H9 (cell line): ENCODE measurements at regions not wholly inside any gene's neighbourhood (a gene's known extent, or its start where the extent isn't known, plus 50 kb on each side); places are given as distances from the start of the nearest gene placed in this dataset.

Experiments
- DNase-seq: peaks from one replicate; pipeline ENCODE4 v3.0.0-alpha.2; 2017
- H2AFZ ChIP-seq: one replicate; pipeline ENCODE4 v1.6.1; 2013; ENCODE audit warnings: mild to moderate bottlenecking, low read length, control low read depth, moderate library complexity
- H2AK5ac ChIP-seq: 2 replicates; pipeline ENCODE4 v1.6.1; 2013; ENCODE audit warnings: low read length, control low read depth, mixed read lengths; ENCODE audit not compliant: insufficient read length
- H2BK120ac ChIP-seq: one replicate; pipeline ENCODE4 v1.6.1; 2013; ENCODE audit warnings: low read depth, mild to moderate bottlenecking, low read length, control low read depth, inconsistent platforms; ENCODE audit not compliant: poor library complexity, severe bottlenecking
- H2BK12ac ChIP-seq: 2 replicates; pipeline ENCODE4 v1.6.1; 2013; ENCODE audit warnings: low read length, control low read depth, mixed read lengths, low read depth; ENCODE audit not compliant: insufficient read length
- H2BK15ac ChIP-seq: 2 replicates; pipeline ENCODE4 v1.6.1; 2013; ENCODE audit warnings: low read depth, low read length, control low read depth
- H2BK20ac ChIP-seq: one replicate; pipeline ENCODE4 v1.6.1; 2013; ENCODE audit warnings: low read depth, mild to moderate bottlenecking, low read length, control low read depth, inconsistent platforms; ENCODE audit not compliant: poor library complexity, severe bottlenecking
- H2BK5ac ChIP-seq: 2 replicates; pipeline ENCODE4 v1.6.1; 2013; ENCODE audit warnings: low read length, control low read depth, mixed read lengths; ENCODE audit not compliant: insufficient read length
- H3K14ac ChIP-seq: 2 replicates; pipeline ENCODE4 v1.6.1; 2013; ENCODE audit warnings: low read length, control low read depth; ENCODE audit not compliant: insufficient read depth
- H3K18ac ChIP-seq: 2 replicates; pipeline ENCODE4 v1.6.1; 2013; ENCODE audit warnings: low read depth, mild to moderate bottlenecking, mixed read lengths, low read length, control low read depth; ENCODE audit not compliant: insufficient read length
- H3K23ac ChIP-seq: 2 replicates; pipeline ENCODE4 v1.6.1; 2013; ENCODE audit warnings: low read length, control low read depth, mixed read lengths, low read depth; ENCODE audit not compliant: insufficient read length
- H3K23me2 ChIP-seq: 2 replicates; pipeline ENCODE4 v1.6.1; 2013; ENCODE audit warnings: low read depth, mild to moderate bottlenecking, mixed read lengths, low read length, control low read depth; ENCODE audit not compliant: insufficient read length, poor library complexity, severe bottlenecking
- H3K27ac ChIP-seq: 2 replicates; pipeline ENCODE4 v1.5.1; 2013; ENCODE audit warnings: low read length, control low read depth, mixed read lengths, low read depth; ENCODE audit not compliant: insufficient read length
- H3K27me3 ChIP-seq: 2 replicates; pipeline ENCODE4 v1.6.1; 2013; ENCODE audit warnings: low read length, control low read depth, inconsistent platforms; ENCODE audit not compliant: insufficient read depth
- H3K4ac ChIP-seq: 2 replicates; pipeline ENCODE4 v1.6.1; 2013; ENCODE audit warnings: low read depth, mild to moderate bottlenecking, control low read depth, inconsistent platforms, low read length, moderate library complexity
- H3K4me1 ChIP-seq: 2 replicates; pipeline ENCODE4 v1.6.1; 2013; ENCODE audit warnings: low read length, control low read depth, inconsistent platforms; ENCODE audit not compliant: insufficient read depth
- H3K4me2 ChIP-seq: 2 replicates; pipeline ENCODE4 v1.6.1; 2013; ENCODE audit warnings: low read length, control low read depth, mixed read lengths; ENCODE audit not compliant: insufficient read length, insufficient read depth
- H3K56ac ChIP-seq: 2 replicates; pipeline ENCODE4 v1.6.1; 2013; ENCODE audit warnings: low read depth, mild to moderate bottlenecking, mixed read lengths, low read length, control low read depth; ENCODE audit not compliant: insufficient read length
- H3K79me1 ChIP-seq: 2 replicates; pipeline ENCODE4 v1.6.1; 2013; ENCODE audit warnings: low read depth, mild to moderate bottlenecking, moderate library complexity, low read length, control low read depth, inconsistent platforms; ENCODE audit not compliant: insufficient read depth, poor library complexity, severe bottlenecking
- H3K79me2 ChIP-seq: 2 replicates; pipeline ENCODE4 v1.6.1; 2013; ENCODE audit warnings: low read length, control low read depth, inconsistent platforms; ENCODE audit not compliant: insufficient read depth
- H3K9ac ChIP-seq: 2 replicates; pipeline ENCODE4 v1.6.1; 2013; ENCODE audit warnings: low read length, control low read depth, mixed read lengths; ENCODE audit not compliant: insufficient read length; ENCODE audit errors: extremely low read depth
- H3K9me3 ChIP-seq: one replicate; pipeline ENCODE4 v1.6.1; 2013; ENCODE audit warnings: low read depth, low read length, inconsistent platforms; ENCODE audit not compliant: control insufficient read depth
- H3T11ph ChIP-seq: one replicate; pipeline ENCODE4 v1.6.1; 2013; ENCODE audit warnings: mild to moderate bottlenecking, low read length, control low read depth, inconsistent platforms
- H4K20me1 ChIP-seq: one replicate; pipeline ENCODE4 v1.6.1; 2013; ENCODE audit not compliant: control insufficient read depth, insufficient read length, insufficient read depth
- H4K5ac ChIP-seq: 2 replicates; pipeline ENCODE4 v1.6.1; 2013; ENCODE audit warnings: low read depth, mild to moderate bottlenecking, mixed read lengths, low read length, control low read depth; ENCODE audit not compliant: insufficient read length
- H4K8ac ChIP-seq: replicated peaks from 2 replicates; pipeline ENCODE4 v1.6.1; 2013; ENCODE audit warnings: low read length, control low read depth, mixed read lengths, low read depth; ENCODE audit not compliant: insufficient read length
- H4K91ac ChIP-seq: 2 replicates; pipeline ENCODE4 v1.6.1; 2013; ENCODE audit warnings: low read depth, mild to moderate bottlenecking, moderate library complexity, mixed read lengths, low read length, control low read depth; ENCODE audit not compliant: insufficient read length
- H3K27ac Mint-ChIP-seq, 3 experiments: 2 replicates in 2 of 3; 3 replicates in 1 of 3; pipeline ENCODE4 v1.8.0; 2020 to 2021; ENCODE audit warnings: mixed read lengths in 3 of 3, mild to moderate bottlenecking in 1 of 3, moderate library complexity in 1 of 3
- H3K27me3 Mint-ChIP-seq: 2 replicates; pipeline ENCODE4 v1.8.0; 2021; ENCODE audit warnings: low read depth, mild to moderate bottlenecking, moderate library complexity, mixed read lengths
- H3K36me3 Mint-ChIP-seq, 3 experiments: 2 replicates in 2 of 3; 3 replicates in 1 of 3; pipeline ENCODE4 v1.8.0; 2020 to 2021; ENCODE audit warnings: low read depth in 3 of 3, mixed read lengths in 3 of 3; ENCODE audit not compliant: insufficient read depth in 1 of 3
- H3K4me1 Mint-ChIP-seq, 2 experiments: 2 replicates each; pipeline ENCODE4 v1.8.0; 2020; ENCODE audit warnings: mixed read lengths in 2 of 2
- H3K4me3 Mint-ChIP-seq, 2 experiments: 2 replicates in 1 of 2; 3 replicates in 1 of 2; pipeline ENCODE4 v1.8.0; 2020 to 2021; ENCODE audit warnings: mild to moderate bottlenecking in 2 of 2, mixed read lengths in 2 of 2, moderate library complexity in 1 of 2
- H3K9me3 Mint-ChIP-seq, 2 experiments: 2 replicates in 1 of 2; 3 replicates in 1 of 2; pipeline ENCODE4 v1.8.0; 2020; ENCODE audit warnings: mild to moderate bottlenecking in 2 of 2, mixed read lengths in 2 of 2, moderate library complexity in 1 of 2
- CTCF ChIP-seq: fragments of 200-600 bp; sonication (generic); conservative IDR thresholded peaks from 3 replicates; pipeline ENCODE4 v1.8.0; 2021; ENCODE audit warnings: antibody characterized with exemption, mild to moderate bottlenecking
- WGBS: extraction: QIAGEN DNeasy Blood & Tissue Kit; methylation state at CpG from one replicate; pipeline ENCODE4 v1.1.7; 2013; ENCODE audit warnings: missing lambda C conversion rate, low lambda C conversion rate, mixed read lengths; ENCODE audit not compliant: insufficient read length; ENCODE audit errors: extremely low coverage; 5-methylcytosine and 5-hydroxymethylcytosine counted together

GRCh38 chr18:47731276-47731675, 199.2 kb downstream of the SMAD2 start:
- Histone ChIP-seq H3K9ac (no peak overlapping the region), H3K23me2 (no peaks in the 10 kb centered on the region), H4K5ac (no peak overlapping the region), H3K4me1 (no peaks in the 10 kb centered on the region), H2BK5ac (no peak overlapping the region), H3K27ac (no peak overlapping the region), H3K56ac (no peak overlapping the region), H3K23ac (no peak overlapping the region), H3K79me2 (no peaks in the 10 kb centered on the region), H2BK12ac (no peak overlapping the region), H3K27me3 (no peaks in the 10 kb centered on the region), H4K20me1 (no peaks in the 10 kb centered on the region), H2BK20ac (no peak overlapping the region), H3K14ac (no peak overlapping the region), H4K8ac (no peak overlapping the region), H3K9me3 (no peaks in the 10 kb centered on the region), H3K4me2 (no peak overlapping the region), H2AFZ (no peak overlapping the region), H2BK120ac (no peak overlapping the region), H4K91ac (no peak overlapping the region), H3T11ph (no peak overlapping the region), H2AK5ac (no peak overlapping the region), H3K4ac (no peak overlapping the region), H2BK15ac (no peak overlapping the region), H3K18ac (no peak overlapping the region), H3K79me1 (no peaks in the 10 kb centered on the region)
- peaks cover 3% of the 10 kb centered on the region for H3K27me3 Mint-ChIP-seq
- TF ChIP-seq CTCF, result no peak
- no CpG with 5 or more reads among the region's 5 CpGs for WGBS
- no peaks in the 10 kb centered on the region; a peak in 1 of 5 replicates for H3K9me3 Mint-ChIP-seq
- no peak overlapping the region for H3K4me3 Mint-ChIP-seq
- DNase-seq, result no peak
- peaks cover 6 to 10% of the 10 kb centered on the region in 2 experiments; a peak in 2 of 4 replicates for H3K4me1 Mint-ChIP-seq
- no peaks in the 10 kb centered on the region for H3K36me3 Mint-ChIP-seq
- H3K27ac Mint-ChIP-seq, result no peak overlapping the region
